ENCODE measurements at regions not wholly inside any gene's neighbourhood (a gene's known extent, or its start where the extent isn't known, plus 50 kb on each side); places are given as distances from the start of the nearest gene placed in this dataset.

DNA sequence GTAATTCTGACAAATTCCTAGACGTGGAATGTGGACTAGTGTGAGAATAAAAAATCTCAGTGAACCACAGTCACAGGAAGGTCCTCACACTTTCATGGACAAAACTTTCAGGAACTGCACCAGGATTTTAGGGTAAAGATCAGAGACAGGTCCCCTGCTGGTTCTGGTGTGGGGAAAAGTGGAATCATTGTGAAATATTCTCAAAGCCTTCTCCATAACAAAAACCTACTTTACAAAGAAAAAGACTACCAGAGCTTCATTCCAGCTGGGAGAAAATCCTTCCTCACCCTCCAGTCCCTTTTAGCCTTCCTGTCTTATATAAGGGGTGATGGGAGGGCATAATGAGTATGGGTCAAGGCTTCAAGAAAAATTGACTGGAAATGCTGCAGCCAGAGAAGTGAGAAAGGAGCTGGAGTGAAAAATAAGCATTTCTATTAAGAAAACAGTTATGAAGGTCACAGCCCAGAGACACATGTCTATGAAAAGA is 325.8 kb downstream of the ARAP2 start:
- DNase-seq, result no peak

- DNase-seq, result no peak
These were observed 318.5 kb downstream of the ARAP2 start for GRCh38 chr4:35925806-35926205.

DNA sequence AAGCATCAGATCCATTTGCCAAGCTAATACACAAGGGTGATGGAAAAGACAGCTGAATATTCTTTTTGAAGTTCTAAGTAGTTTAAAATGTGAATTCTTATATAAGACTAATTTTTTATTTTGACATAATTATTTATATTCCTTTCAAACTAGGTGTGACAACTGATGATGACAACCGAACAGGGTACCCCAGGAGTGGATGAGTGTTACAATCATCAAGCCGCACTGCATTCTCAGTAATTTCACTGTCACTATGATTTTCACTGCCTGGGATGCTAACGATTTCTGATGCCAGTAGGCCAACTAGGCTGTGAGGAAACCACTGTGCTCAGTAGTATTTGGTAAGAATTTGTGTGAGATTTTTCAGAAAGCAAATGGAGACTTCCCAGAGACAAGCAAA is 317.5 kb downstream of the ARAP2 start:
- no peak for DNase-seq

DNA sequence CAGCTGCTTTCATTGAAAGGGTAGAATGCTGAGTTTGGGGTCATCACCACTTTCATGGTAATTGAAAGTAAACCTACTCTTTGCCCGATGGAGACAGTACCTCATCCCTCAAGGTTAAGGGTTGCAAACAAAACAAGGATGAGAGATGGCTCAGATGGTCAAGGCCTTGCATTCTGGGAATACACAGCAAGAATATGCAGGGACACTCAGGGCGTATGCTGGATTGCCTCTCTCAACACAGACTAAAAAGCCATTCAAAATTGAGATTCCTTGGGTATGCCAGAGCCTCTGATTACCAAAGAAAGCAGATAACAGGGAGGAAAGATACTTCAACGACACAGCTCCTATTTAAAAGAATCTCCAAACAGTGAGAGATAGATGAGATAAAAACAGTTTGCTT is 310.4 kb downstream of the ARAP2 start:
- no peak for DNase-seq

DNA sequence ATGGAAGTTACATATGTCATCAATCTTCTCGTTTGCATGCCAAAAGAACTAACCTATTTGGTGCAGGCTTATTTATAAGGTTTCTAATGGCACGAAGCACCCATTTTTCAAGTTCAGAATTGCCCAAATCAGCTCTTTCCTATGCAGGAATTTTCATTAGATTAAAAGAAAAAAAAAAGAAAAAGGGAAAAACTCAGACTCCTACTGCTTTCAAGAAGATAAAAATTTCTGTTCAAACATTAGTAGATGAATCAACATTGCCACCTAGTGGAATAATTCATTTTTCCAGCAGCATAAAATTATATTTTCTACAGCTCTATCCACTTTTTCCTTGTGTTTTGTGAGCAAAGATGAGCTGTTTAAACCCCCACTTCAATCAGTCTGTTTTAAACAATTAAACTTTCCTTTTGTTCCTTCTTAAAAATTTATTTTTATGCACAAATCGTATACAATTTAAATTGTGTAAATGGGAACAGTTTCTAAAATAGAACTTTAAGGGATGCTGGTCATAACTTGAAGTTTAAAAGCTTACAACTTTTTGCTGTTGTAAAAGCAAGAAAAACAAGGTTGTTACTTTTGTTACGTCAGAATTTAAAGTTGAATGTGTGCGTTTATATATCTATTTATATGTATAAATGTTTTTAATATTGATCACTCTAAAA is 309.9 kb downstream of the ARAP2 start:
- DNase-seq, result no peak

DNA sequence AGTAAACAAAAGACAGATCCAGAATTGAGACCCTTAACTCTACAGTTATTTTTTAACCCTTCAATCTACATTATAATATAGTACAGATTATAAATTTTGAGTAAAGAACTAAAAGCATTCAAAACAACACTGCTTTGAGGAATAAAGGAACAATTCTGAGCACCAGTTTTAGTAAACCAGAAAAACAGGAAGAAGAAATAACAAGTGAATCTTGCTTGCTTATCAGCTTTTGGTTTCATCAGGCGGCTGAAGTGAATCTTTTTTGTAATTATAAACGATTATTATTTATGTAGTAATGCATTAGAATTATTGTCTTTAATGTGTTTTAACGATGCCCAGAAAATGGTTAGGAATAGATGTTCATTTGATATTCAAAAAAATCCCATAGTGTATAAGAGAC is 305.4 kb downstream of the ARAP2 start:
- DNase-seq, result no peak

DNA sequence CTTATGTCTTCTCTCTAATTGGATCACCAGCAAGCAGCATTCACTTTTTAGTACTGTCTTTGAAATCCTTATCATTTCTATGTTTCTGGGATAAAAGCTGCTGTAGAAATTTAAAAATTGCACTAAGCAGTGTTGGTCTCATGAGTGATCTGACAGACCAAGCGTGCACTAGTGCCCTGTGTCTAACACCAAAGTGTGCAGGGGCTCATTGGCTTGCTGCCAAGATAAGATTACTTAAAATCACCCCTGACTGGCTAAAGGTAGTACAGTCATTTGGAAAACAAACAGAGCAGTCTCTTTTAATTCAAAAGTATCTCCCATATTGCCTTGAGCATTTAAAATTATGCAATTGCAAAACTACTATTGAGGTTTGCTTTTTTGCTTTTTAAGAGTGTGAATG is 304.6 kb downstream of the ARAP2 start:
- DNase-seq, result no peak

- no peak for DNase-seq
These were observed 302.2 kb downstream of the ARAP2 start for GRCh38 chr4:35942092-35942491.

DNA sequence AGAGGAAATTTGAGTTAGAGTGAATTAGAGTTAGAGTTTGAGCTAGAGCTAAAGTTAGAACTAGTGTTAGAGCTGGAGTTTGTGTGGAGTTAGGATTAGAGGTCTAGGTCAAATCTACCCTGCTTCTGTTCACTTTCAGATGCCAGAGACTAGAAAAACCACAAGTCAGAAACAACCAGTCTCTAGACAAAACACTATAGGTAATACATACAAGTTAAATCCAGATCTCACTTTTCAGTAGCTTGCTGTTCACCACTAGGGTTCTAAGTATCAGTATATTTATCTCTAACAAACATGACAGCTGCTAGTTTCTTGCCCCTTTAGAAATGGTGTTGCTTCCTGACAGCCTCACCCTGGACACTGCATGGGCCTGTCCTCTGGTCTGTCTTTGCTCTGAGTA is 300.7 kb downstream of the ARAP2 start:
- no peak for DNase-seq

DNA sequence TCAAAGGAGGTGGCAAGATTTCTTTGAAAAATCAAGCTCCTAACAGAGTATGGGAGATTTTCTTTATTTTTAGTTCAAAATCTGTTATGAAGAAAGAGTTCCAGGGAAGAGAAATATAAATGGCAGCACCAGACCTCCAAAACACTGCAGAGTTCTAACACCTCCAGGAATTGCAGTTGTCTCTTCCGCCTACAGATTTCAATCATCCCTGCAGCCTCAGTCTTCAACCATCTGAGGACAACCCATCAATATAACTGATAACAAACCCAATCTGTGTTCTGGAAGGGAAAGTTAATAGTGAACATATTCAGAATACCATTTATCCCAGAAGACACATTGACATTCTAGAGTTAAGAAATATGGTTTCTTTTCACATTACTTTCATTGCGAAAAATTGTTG is 296.1 kb downstream of the ARAP2 start:
- DNase-seq, result no peak

DNA sequence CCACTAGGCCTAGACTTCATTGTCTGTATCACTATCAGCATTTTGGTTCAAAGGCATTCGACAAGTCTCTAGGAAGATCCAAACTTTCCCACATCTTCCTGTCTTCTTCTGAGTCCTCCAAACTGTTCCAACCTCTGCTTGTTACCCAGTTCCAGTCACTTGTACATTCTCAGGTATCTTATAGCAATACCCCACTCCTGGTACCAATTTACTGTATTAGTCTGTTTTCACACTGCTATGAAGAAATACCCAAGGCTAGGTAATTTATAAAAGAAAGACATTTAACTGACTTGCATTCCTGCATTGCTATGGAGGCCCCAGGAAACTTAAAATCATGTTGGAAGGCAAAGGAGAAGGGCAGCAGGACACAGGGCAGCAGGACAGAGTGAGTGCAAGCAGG is 293.9 kb downstream of the ARAP2 start:
- no peak for DNase-seq

- DNase-seq, result no peak
These were observed 291.6 kb downstream of the ARAP2 start for GRCh38 chr4:35952751-35953150.

DNA sequence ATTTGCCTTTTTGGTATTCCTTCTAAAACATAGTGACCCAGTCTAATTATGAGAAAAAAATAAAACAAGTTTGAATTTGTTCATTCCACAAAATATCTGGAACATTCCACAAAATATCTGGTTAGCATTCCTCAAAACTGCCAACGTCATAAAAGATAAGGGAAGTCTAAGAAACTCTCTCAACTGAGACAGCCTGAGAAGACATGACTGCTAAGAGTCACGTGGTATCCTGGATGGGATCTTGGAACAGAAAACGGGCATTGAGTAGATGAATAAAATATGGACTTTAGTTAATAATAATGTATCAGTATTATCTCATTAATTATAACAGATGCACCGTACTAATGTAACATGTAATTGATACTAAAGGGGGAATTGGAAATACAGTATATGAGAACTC is 280.9 kb downstream of the ARAP2 start:
- no peak for DNase-seq

DNA sequence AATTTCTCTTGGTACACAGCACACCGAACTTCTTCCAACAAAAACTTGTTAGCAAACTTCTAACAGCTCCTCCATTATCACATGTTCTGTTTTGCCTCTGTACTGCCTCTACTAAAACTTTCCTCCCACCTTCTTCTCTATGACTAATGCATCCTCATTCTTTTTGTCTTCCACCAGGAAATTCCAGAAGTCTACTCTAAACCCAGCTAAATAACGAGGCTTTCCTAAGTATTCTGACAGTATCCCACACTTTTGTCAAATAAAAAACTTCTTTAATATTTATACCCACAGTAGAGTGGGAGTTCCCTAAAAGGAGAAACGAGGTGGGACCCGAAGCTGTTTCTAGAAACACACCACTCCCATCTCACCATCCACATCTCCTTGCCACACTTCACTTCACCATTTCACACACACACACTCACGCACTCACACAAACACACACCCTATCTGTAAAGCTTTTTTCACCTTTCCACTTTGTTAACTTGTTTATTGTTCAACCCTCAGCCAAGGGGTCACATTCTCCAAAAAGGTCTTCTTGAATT is 280.3 kb downstream of the ARAP2 start:
- DNase-seq, result no peak

DNA sequence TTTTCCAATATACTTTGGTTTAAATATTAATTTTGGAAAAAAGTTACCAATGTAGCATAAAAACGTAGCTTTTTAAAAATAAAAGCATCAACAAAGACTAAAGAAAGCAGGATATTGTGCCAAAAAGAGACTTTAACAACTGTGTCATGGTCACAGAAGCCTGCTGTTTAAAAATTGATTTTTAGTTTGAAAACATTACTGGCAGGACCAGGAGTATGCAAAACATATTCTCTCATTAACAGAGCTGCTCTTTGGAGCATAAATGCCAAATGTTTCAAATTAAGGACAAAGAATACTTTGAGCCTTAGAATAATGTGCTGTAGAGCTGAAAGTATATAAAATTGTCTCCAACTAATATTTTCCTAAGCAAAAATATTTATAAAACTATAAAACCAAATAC is 279.0 kb downstream of the ARAP2 start:
- DNase-seq, result no peak

DNA sequence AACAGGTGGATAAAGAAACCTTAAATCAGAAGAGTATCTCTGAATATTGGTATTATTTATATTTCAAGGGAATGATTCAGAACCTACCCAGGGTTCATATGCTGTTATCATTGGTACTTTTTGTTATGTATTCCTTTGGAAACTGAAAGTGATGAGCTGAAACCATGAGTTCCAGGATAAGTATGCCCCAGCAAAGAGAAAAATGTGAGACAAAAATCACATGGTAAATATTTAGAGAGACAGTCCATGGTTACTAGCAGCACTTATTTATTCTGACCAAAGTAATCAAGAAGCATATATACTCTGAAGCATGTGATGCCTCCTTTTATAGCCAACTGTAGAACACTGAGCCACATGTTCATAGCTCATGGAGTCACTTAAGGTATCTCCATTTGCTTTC is 277.7 kb downstream of the ARAP2 start:
- DNase-seq, result no peak

GRCh38 chr4:35970366-35970960 is 273.9 kb downstream of the ARAP2 start:
- no peak for DNase-seq

DNA sequence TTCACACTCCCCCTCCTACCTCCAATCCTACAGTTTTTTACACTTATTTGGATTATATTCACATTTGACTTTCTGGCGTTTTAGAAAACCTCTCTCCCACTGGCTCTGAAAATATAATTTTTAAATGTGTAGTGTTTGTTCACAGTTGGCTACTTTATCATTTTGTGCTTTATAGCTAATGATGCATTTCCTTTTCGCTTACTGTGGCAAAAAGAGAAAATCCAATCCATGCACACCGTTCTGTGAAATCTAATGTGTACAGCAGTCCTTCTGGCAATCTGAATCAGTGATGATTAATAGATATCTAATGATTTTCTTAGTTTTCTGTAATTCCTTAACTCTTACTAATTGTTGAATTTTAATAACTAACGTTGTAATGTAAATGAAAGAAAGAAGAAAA is 271.5 kb downstream of the ARAP2 start:
- no peak for DNase-seq

GRCh38 chr4:35975617-35976355 is 268.5 kb downstream of the ARAP2 start:
- no peak for DNase-seq

GRCh38 chr4:35978551-35978950 is 265.8 kb downstream of the ARAP2 start:
- no peak for DNase-seq

- no peak for DNase-seq
These were observed 262.0 kb downstream of the ARAP2 start for GRCh38 chr4:35982318-35982717.

GRCh38 chr4:35986537-35986936 is 257.8 kb downstream of the ARAP2 start:
- DNase-seq, result no peak

GRCh38 chr4:35993606-35994005 is 250.7 kb downstream of the ARAP2 start:
- no peak for DNase-seq

- DNase-seq, result no peak
These were observed 243.3 kb downstream of the ARAP2 start for GRCh38 chr4:36000941-36001557.
